ENCODE measurements at regions not wholly inside any gene's neighbourhood (a gene's known extent, or its start where the extent isn't known, plus 50 kb on each side); places are given as distances from the start of the nearest gene placed in this dataset.

GRCh38 chr21:35476621-35477395 lies 427.7 kb upstream of the RUNX1 start:
- no peak for TF ChIP-seq POLR2A (IDR thresholded peaks at IDR 0.05)
- no peak for TF ChIP-seq CTCF (IDR thresholded peaks at IDR 0.05)
